ENCODE measurements at regions not wholly inside any gene's neighbourhood (a gene's known extent, or its start where the extent isn't known, plus 50 kb on each side); places are given as distances from the start of the nearest gene placed in this dataset.

- no peak for DNase-seq
These were observed 476.1 kb upstream of the CITED2 start for GRCh38 chr6:139850512-139850911.

DNA sequence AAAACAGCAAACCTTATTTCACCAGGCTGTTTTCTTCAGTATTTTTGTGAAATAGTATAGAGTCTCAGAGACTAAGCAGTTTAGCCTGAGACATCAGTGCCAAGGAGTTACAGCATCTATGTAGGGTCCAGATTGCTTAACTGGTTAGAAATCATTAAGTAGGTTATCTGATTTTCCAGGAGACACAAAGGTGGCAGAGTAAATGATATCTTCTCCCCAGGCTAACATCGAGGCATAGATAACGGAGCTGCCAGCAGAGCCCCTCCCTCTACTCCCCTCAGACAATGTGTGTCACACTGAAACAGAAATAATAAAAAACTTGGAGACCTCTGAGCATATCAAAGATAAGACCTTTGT lies 473.0 kb upstream of the CITED2 start:
- DNase-seq: no peak

- no peak for DNase-seq
These were observed 472.3 kb upstream of the CITED2 start for GRCh38 chr6:139846538-139847456.

DNA sequence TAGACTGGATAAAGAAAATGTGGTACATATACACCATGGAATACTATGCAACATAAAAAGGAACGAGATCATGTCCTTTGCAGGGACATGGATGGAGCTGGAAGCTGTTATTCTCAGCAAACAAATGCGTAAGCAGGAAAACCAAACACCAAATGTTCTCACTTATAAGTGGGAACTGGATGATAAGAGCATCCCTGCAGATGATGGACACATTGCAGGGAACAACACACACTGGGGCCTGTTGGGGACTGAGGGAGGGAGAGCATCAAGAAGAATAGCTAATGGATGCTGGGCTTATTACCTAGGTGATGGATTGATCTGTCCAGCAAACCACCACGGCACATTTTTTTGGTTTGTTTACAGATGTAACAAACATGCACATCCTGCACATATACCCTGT lies 470.5 kb upstream of the CITED2 start:
- no peak for DNase-seq

- no peak for DNase-seq
These were observed 467.4 kb upstream of the CITED2 start for GRCh38 chr6:139841794-139842215.

- no peak for DNase-seq
These were observed 465.2 kb upstream of the CITED2 start for GRCh38 chr6:139839506-139840156.

DNA sequence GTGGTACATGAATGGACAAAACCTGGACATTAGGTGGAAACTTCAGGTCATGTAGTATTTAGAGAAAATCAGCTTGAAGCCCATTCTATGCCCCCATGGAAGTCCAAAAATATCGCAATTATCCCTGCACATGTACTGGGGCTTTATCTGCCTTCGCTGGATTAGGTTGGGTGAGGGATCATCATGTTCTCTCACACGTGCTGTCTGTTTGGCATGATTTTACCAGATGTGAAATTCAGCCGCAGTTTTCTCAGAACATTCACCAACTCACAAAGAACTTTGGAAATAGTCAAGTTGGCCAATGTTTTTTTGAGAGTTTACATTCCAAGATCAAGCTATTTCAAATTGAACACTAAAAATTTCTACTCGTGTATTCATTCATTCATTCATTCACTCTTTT lies 459.8 kb upstream of the CITED2 start:
- no peak for DNase-seq

- no peak for DNase-seq
These were observed 459.1 kb upstream of the CITED2 start for GRCh38 chr6:139833592-139833991.

DNA sequence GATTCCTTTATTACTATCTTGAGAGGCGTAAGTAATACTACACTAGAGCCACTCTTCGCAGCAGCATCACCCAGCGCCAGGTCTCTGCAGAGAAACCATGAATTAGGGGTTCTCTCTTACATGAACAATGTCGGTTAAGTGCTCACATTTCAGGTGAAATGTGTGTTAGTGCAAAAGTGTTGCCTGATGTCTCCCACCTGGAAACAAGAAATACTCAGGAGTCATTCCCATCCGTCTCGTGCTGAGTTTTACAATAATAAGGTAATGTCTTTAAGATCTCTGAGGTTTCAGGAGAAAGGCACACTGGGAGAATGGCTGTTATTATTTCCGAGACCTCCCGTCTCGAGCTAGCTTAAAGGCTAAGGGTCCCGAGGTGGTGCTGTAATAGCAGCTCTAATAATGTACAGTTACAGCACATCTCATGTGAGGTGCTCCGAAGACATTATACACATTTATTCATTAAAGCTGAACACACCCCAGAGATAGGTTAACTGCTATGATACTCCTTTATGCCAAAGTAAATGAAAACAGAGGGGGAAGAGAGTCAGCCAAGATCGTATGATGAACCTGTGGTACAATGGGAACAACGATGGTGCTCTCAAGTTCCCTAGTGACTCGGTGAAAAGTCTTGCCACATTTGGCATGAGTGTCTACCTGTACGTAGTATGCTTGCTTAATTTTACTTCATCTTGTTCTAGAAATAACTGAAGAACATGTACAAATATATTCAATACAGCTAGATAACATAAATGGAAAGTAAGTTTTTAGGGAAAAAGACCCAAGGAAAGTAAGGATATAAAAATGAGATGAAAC lies 458.3 kb upstream of the CITED2 start:
- DNase-seq: no peak

- DNase-seq: no peak
These were observed 455.1 kb upstream of the CITED2 start for GRCh38 chr6:139829576-139829975.

- DNase-seq: no peak
These were observed 454.5 kb upstream of the CITED2 start for GRCh38 chr6:139828751-139829519.

DNA sequence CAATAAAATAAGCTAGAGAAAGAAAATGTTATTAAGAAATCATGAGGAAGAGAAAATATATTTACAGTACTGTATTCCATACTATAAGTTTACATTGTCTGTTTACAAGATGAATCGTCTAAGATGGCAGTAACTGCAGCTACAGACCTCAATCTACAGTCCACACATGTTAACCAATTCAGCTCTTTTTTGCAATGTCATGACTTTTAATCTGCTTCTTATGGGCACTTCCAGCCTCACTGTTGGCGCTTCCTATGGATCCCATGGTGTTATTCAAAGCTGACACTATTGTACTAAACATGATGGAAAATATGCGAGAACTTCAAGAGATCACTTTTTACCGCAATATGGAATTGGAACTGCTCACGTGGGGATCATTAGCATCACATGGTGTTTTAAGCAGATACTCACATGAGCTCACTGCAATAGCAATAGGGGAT lies 451.5 kb upstream of the CITED2 start:
- no peak for DNase-seq

DNA sequence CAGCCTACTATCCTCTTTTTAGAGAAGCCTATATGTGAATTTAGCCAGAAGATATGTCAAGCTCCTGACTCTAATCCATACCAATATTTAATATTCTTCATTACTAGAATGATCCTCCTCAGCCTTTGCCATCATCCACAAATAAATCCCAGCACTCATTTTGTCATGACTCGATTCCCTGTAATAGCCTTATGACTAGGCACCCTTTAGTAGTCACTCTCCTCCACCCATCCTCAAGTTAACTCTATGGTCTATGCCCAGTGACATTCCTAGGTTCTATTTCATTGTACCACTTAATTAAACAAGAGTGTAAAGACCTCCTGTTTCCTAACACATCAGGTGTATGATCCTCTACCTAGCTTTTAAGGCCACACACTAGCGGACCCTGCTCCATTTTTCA lies 450.4 kb upstream of the CITED2 start:
- no peak for DNase-seq

- no peak for DNase-seq
These were observed 449.3 kb upstream of the CITED2 start for GRCh38 chr6:139823808-139824126.

DNA sequence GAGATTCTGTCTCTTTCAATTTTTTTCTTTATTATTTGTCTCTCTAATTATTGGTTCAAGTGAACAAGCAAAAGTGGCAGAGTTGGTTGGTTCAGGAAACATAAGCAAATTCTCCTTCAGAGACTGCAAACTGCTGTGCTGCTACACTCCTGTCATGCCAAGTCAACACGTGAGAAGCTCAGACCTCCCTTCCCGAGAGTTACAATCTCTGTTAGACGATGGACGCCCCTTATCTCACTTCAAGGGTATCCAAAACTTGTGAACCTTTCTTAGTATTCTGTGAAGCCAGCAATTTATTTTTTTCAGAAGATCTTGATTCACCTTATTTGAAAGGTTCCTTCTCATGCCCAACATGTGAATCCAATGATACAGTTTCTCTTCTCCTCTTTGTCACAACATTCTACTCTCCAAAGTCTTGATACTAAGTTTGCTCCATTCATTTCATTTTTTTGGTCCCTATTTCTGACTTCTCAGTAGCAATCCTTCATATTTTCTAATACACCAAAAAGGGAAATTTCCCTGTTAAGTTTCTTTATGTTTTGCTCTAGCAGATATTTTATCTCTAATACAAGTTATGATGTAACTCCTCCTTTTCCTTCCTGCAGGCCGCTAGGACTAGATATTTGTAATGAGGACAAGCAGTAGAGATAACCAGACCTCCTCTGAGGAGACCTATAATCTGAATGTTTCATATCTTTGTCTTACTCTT lies 448.8 kb upstream of the CITED2 start:
- DNase-seq: no peak

- DNase-seq: no peak
These were observed 447.3 kb upstream of the CITED2 start for GRCh38 chr6:139821676-139822223.

DNA sequence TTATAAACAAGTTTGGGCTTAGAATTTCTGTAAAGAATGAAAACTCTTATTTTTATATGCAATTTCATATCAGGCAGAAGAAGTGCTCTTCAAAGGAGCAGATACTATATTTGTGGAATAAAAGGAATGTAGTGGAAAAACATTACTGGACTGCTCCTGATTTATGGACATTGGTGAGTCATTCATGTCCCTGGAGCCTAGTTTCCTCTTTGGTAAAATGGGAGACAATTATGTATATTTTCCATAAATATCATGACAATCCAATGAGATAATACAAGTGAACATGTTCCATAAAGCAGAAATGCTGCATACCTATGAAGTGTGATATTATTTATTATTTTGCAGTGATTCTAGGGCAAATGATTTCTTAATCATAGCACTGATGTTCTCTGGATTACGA lies 445.8 kb upstream of the CITED2 start:
- no peak for DNase-seq

- DNase-seq: no peak
These were observed 445.3 kb upstream of the CITED2 start for GRCh38 chr6:139819776-139820175.

DNA sequence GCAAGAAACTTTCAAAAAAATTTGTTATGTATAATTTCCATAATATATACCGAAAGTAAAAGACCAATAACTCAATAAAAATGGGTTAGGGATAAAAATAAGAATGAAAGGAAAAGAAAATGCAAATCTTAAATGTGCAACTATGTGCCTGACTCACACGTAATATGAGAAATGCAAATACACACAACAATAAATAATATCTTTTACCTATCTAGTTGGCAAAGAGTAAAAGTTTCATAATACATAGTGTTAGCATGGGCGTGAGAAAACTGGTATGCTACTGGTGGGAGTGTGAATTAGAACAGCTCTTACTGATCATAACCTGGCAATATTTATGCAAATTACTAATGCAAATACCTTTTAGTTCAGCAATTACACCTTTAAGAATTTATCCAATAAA lies 438.5 kb upstream of the CITED2 start:
- no peak for DNase-seq

DNA sequence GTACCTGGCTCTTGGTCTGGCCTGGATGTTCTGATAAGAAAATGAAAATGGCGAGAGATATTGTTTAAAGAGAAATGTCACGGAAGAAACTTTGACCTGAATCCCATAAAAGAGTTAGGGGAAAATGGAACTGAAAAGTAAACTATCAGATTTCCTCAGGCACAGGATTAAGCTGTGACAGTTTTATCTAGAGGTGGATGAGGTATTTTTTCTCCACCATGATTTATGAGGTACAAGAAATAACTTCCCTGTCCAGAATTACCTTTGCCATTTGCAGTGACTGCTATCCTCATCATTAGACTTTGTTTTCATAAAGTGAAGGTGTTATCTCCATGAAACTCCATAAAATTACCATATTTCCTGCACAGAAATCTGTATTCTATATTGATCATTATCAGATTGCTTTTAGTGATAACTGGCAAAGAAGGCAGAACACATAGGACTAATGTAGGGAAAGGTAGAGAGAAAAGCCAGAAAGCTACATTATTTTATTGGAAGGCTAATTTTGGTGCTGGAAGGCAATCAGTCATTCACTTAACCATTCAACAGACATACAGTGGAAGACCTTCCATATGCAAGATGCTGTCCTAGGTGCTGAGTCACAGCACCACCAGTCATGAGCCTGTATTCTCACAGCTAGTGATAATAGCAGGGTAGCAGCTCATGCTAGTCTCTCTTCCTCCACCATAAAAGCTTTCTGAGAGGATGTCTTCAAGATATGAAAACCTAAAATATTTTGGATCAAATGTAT lies 427.3 kb upstream of the CITED2 start:
- DNase-seq: no peak

- no peak for DNase-seq
These were observed 426.4 kb upstream of the CITED2 start for GRCh38 chr6:139800837-139801236.

Data from activated CD4-positive, alpha-beta T cell treated with anti-CD3 and anti-CD28 coated beads, Interleukin-2, amount 50 U/mL, for 1 hour (primary cell).